Activated T-helper 1 cell treated with anti-CD3 and anti-CD28 coated beads, Interleukin-12 subunit alpha, Interleukin-12 subunit beta, Interleukin-2, Interleukin-4 antibody, amounts not matched to agents 30 ng/mL and 10 ng/mL and 1 ng/mL, durations not matched to agents 14 hours and 24 hours and 36 hours (primary cell): ENCODE measurements at regions not wholly inside any gene's neighbourhood (a gene's known extent, or its start where the extent isn't known, plus 50 kb on each side); places are given as distances from the start of the nearest gene placed in this dataset.

Experiments used
- DNase-seq: peaks from one replicate; pipeline ENCODE4 v3.0.0; 2021; ENCODE audit warnings: low spot score
- H3K27ac Mint-ChIP-seq: one replicate; pipeline ENCODE4 v1.8.0; 2021; ENCODE audit warnings: mild to moderate bottlenecking, mixed read lengths
- H3K27me3 Mint-ChIP-seq: one replicate; pipeline ENCODE4 v1.8.0; 2022; ENCODE audit warnings: mild to moderate bottlenecking, moderate library complexity, mixed read lengths; ENCODE audit not compliant: insufficient read depth
- H3K36me3 Mint-ChIP-seq: one replicate; pipeline ENCODE4 v1.8.0; 2021; ENCODE audit warnings: low read depth, mixed read lengths
- H3K4me1 Mint-ChIP-seq: one replicate; pipeline ENCODE4 v1.8.0; 2021; ENCODE audit warnings: low read depth, mixed read lengths
- H3K4me3 Mint-ChIP-seq: one replicate; pipeline ENCODE4 v1.8.0; 2021; ENCODE audit warnings: mild to moderate bottlenecking, moderate library complexity, mixed read lengths
- H3K9me3 Mint-ChIP-seq: one replicate; pipeline ENCODE4 v1.8.0; 2021; ENCODE audit warnings: mixed read lengths
- intact Hi-C: fragments of 100-400 bp; cut with micrococcal nuclease; formaldehyde crosslinking; loops from one replicate; pipeline ENCODE4 v1.15.1; 2024

DNA sequence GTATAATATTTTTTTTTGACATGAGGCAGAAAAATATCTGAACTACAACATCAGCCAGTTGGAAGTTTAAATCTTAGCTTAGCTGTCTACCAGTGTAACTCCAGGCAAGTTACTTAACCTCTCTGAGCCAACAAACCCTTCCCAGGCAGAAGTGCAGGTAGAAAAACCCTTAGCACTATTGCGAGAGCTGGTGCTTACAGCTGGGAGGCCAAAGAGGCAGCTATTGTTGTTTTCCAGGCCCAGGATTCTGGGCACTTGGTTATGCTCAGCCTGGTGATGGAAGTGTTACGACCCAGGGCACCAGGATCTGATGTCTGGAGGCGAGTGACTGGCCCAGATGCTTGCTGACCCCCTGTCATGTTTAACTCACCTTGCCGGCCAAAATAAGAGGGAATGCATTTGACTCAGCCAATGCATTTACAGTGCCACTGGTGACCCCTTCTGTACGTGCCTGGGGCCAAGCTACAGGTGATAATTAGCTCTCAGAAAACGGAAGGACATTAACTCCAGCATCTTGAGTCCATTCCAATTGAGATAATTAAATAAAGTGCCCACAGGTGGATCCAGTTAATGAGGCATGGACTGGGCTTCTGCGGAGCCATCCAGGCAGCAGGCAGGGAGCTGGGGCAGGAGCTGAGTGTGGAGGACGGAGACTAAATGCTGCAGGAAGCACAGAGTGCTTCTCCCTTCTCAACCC lies 126.5 kb upstream of the HABP2 start:
- intact Hi-C loops: no loop called here
- Mint-ChIP-seq H3K9me3 (peaks cover 3% of the 10 kb centered on the region), H3K27ac (no peak overlapping the region), H3K4me1 (no peaks in the 10 kb centered on the region), H3K27me3 (peaks cover 3% of the 10 kb centered on the region), H3K36me3 (no peaks in the 10 kb centered on the region), H3K4me3 (no peak overlapping the region)
- DNase-seq: no peak

DNA sequence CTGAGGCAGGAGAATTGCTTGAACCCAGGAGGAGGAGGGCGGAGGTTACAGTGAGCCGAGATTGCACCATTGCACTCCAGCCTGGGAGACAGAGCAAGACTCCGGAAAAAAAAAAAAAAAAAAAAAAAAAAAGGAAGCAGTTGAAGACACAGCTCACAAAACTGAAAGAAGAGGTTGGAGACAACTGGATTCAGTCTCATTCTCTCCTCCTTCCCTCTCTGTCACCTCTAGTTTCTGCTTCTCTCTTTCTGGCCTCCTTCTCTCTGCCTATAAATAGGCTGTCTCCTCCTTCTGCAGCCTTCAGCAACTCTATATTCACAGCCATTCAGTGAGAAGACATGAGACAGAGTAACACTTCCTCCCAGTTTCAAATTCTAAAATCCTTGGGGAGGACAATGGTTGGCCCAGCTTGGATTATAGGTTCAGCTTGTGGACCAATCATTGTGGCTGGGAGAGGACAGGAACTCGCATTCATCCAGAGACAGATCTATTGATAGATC lies 125.6 kb upstream of the HABP2 start:
- H3K27me3 Mint-ChIP-seq: peaks cover 3% of the 10 kb centered on the region

GRCh38 chr10:113427811-113428558 lies 124.9 kb upstream of the HABP2 start:
- Mint-ChIP-seq H3K27ac (no peak overlapping the region), H3K4me3 (no peak overlapping the region), H3K36me3 (no peaks in the 10 kb centered on the region), H3K4me1 (no peaks in the 10 kb centered on the region), H3K9me3 (peaks cover 3% of the 10 kb centered on the region), H3K27me3 (peaks cover 3% of the 10 kb centered on the region)
- intact Hi-C loops: no loop called here
- no peak for DNase-seq

More for the DNA sequence above, 125.6 kb upstream of the HABP2 start:
- Mint-ChIP-seq H3K27ac (no peak overlapping the region), H3K36me3 (no peaks in the 10 kb centered on the region), H3K4me3 (no peak overlapping the region), H3K4me1 (no peaks in the 10 kb centered on the region), H3K9me3 (peaks cover 3% of the 10 kb centered on the region)
- intact Hi-C loops: no loop called here
- no peak for DNase-seq

GRCh38 chr10:113430634-113431397 lies 122.0 kb upstream of the HABP2 start:
- H3K4me1 Mint-ChIP-seq: no peaks in the 10 kb centered on the region
- peaks cover 3% of the 10 kb centered on the region for H3K9me3 Mint-ChIP-seq
- H3K27me3 Mint-ChIP-seq: no peaks in the 10 kb centered on the region
- no peak overlapping the region for H3K4me3 Mint-ChIP-seq
- no peak overlapping the region for H3K27ac Mint-ChIP-seq
- intact Hi-C loops: no loop called here
- no peak for DNase-seq
- no peaks in the 10 kb centered on the region for H3K36me3 Mint-ChIP-seq

GRCh38 chr10:113431398-113432160 lies 121.3 kb upstream of the HABP2 start:
- DNase-seq: no peak
- Mint-ChIP-seq H3K9me3 (peaks cover 3% of the 10 kb centered on the region), H3K4me3 (no peak overlapping the region), H3K27me3 (no peaks in the 10 kb centered on the region), H3K4me1 (no peaks in the 10 kb centered on the region), H3K27ac (no peak overlapping the region), H3K36me3 (no peaks in the 10 kb centered on the region)
- intact Hi-C loops: no loop called here

DNA sequence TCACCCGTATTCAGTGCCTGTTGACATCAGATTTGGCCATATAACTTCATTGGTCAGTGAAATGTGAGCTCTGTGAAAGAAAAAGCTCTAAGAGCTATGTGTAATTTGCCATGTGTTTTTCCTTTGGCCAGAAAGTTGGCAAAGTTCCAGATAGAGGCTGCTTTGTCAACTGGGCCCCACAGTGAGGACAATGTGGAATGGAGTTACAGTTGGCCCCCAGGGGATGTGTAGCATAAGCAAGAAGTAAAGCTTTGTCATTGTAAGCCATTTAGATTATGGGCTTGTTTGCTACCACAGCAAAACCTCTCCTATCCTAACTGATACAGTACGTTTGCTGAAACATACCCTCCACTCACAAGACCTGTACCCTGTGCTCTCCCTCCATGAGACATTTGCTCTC lies 119.1 kb upstream of the HABP2 start:
- intact Hi-C loops: no loop called here
- no peaks in the 10 kb centered on the region for H3K4me1 Mint-ChIP-seq
- no peaks in the 10 kb centered on the region for H3K27me3 Mint-ChIP-seq
- peaks cover 3% of the 10 kb centered on the region for H3K9me3 Mint-ChIP-seq
- no peaks in the 10 kb centered on the region for H3K36me3 Mint-ChIP-seq
- DNase-seq: no peak
- no peak overlapping the region for H3K27ac Mint-ChIP-seq
- H3K4me3 Mint-ChIP-seq: no peak overlapping the region

GRCh38 chr10:113434315-113434714 lies 118.5 kb upstream of the HABP2 start:
- intact Hi-C loops: no loop called here
- no peak overlapping the region for H3K4me3 Mint-ChIP-seq
- DNase-seq: no peak
- H3K27ac Mint-ChIP-seq: no peak overlapping the region
- H3K9me3 Mint-ChIP-seq: peaks cover 3% of the 10 kb centered on the region
- H3K27me3 Mint-ChIP-seq: no peaks in the 10 kb centered on the region
- no peaks in the 10 kb centered on the region for H3K36me3 Mint-ChIP-seq
- no peaks in the 10 kb centered on the region for H3K4me1 Mint-ChIP-seq

- Mint-ChIP-seq H3K4me3 (no peak overlapping the region), H3K9me3 (peaks cover 3% of the 10 kb centered on the region), H3K36me3 (no peaks in the 10 kb centered on the region), H3K27ac (no peak overlapping the region), H3K4me1 (no peaks in the 10 kb centered on the region), H3K27me3 (no peaks in the 10 kb centered on the region)
- intact Hi-C loops: no loop called here
- DNase-seq: no peak
Measured at GRCh38 chr10:113434950-113435349, 117.9 kb upstream of the HABP2 start.

- H3K27ac Mint-ChIP-seq: no peak overlapping the region
- no peak overlapping the region for H3K4me3 Mint-ChIP-seq
- no peaks in the 10 kb centered on the region for H3K27me3 Mint-ChIP-seq
- H3K4me1 Mint-ChIP-seq: no peaks in the 10 kb centered on the region
- H3K36me3 Mint-ChIP-seq: no peaks in the 10 kb centered on the region
- intact Hi-C loops: no loop called here
- no peak for DNase-seq
- no peaks in the 10 kb centered on the region for H3K9me3 Mint-ChIP-seq
Measured at GRCh38 chr10:113435881-113436280, 117.0 kb upstream of the HABP2 start.

DNA sequence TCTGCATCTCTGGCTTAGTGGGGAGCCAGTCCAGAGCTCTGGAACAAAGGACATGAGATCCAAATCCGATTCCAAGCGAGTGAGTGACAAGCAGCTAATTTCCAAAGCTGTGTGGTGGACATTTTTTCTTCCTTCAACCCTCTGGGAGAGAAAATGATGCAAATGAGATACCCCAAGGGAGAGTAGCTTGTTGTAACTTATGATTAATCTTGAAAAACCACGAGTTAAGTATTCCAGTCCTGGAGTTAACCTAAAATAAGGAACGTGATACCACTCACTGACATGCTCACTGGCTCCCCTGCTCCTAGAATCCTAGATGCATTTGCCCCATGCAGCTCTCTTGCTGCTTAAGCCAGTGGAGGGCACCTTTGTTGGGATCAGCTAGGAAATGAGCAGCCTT lies 116.0 kb upstream of the HABP2 start:
- Mint-ChIP-seq H3K9me3 (no peaks in the 10 kb centered on the region), H3K27ac (no peak overlapping the region), H3K4me3 (no peak overlapping the region), H3K36me3 (no peaks in the 10 kb centered on the region), H3K4me1 (no peaks in the 10 kb centered on the region), H3K27me3 (no peaks in the 10 kb centered on the region)
- intact Hi-C loops: no loop called here
- DNase-seq: no peak

DNA sequence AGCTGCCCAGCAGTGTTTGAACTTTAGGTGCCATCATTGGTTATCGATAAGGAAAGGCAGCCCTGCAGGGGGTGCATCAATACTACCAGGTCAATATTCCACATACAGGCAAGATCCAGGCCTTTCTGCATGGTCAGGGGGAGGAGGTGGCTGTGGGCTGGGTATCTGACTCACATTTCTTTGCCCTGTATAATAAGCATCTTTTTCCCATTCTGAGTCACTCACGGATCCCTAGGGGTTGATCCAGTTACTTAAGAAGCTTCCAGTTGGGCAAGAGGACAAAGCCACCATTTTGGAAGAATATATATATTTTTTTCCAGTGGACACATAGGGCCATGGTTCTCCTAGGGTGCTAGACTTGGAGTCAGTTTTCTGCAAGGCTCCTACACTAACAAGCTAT lies 114.2 kb upstream of the HABP2 start:
- Mint-ChIP-seq H3K27me3 (no peaks in the 10 kb centered on the region), H3K4me1 (no peaks in the 10 kb centered on the region), H3K9me3 (no peaks in the 10 kb centered on the region), H3K27ac (no peak overlapping the region), H3K36me3 (no peaks in the 10 kb centered on the region), H3K4me3 (no peak overlapping the region)
- DNase-seq: no peak
- intact Hi-C loops: no loop called here

GRCh38 chr10:113441220-113441619 lies 111.6 kb upstream of the HABP2 start:
- Mint-ChIP-seq H3K9me3 (no peaks in the 10 kb centered on the region), H3K4me1 (no peaks in the 10 kb centered on the region), H3K4me3 (no peak overlapping the region), H3K27ac (no peak overlapping the region), H3K36me3 (no peaks in the 10 kb centered on the region), H3K27me3 (no peaks in the 10 kb centered on the region)
- intact Hi-C loops: loop anchor here (2.0 kb wide), 1 partner anchor 48 kb away; no protein-coding TSS in a partner anchor
- DNase-seq: no peak
